Thyroid gland (tissue), 4 donors: ENCODE measurements at regions not wholly inside any gene's neighbourhood (a gene's known extent, or its start where the extent isn't known, plus 50 kb on each side); places are given as distances from the start of the nearest gene placed in this dataset.

Experiments
- POLR2A ChIP-seq, 2 donors: fragments of 450-650 bp; IDR thresholded peaks; one replicate each; pipeline ENCODE4 v1.6.1; 2017; ENCODE audit warnings: antibody characterized with exemption in 2 of 2, mild to moderate bottlenecking in 2 of 2, moderate library complexity in 1 of 2
- TF ChIP-seq, protein P1 (sequence below), 6 experiments: fragments of 200-600 bp in 3 of 6; fragments of 450-650 bp in 3 of 6; sonication (generic) in 3 of 6; IDR thresholded peaks; one replicate each; pipeline ENCODE4 v1.5.1; 2016 to 2019; ENCODE audit warnings: antibody characterized with exemption in 6 of 6, mild to moderate bottlenecking in 2 of 6, inconsistent platforms in 1 of 6, moderate library complexity in 1 of 6

DNA sequence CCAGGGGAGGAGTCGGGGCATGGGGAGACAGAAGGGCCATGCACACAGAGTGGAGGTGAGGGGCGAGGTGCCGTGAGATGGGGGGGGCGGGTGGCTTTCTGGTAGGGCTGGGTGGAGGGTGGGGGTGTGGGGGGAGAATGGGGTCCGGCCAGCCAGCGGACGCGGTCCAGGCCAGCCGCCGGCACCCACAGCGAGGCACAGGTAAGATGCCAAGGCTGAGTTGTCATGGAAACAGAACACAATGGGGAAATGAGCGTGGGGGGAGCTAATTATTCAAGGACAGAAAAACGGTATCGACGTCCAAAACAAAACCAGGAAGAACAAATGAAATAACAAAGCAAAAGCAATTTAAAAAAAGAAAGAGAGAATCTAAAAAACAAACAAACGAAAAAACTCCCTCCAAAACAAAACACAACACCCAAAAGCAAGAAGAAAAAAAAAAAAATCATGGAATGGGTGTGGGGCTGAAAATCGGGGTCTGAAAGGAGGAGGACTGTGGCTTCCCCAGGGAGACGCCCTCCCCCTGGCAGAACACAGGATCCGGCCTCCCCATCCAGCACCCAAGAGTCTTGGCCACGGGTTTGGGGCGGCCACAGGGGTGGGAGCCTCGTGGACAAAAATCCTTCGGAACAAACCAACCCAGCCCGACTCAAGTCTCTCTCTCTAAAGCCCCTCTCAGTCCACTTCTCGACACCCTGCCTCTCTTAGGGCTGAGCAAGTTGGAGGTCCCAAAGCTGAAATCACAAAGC is 92.5 kb downstream of the PTPRS start:
- TF ChIP-seq, protein P1, sequence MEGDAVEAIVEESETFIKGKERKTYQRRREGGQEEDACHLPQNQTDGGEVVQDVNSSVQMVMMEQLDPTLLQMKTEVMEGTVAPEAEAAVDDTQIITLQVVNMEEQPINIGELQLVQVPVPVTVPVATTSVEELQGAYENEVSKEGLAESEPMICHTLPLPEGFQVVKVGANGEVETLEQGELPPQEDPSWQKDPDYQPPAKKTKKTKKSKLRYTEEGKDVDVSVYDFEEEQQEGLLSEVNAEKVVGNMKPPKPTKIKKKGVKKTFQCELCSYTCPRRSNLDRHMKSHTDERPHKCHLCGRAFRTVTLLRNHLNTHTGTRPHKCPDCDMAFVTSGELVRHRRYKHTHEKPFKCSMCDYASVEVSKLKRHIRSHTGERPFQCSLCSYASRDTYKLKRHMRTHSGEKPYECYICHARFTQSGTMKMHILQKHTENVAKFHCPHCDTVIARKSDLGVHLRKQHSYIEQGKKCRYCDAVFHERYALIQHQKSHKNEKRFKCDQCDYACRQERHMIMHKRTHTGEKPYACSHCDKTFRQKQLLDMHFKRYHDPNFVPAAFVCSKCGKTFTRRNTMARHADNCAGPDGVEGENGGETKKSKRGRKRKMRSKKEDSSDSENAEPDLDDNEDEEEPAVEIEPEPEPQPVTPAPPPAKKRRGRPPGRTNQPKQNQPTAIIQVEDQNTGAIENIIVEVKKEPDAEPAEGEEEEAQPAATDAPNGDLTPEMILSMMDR (IDR thresholded peaks at IDR 0.05) = no peak
- no peak for TF ChIP-seq POLR2A (IDR thresholded peaks at IDR 0.05)
